ENCODE measurements at regions not wholly inside any gene's neighbourhood (a gene's known extent, or its start where the extent isn't known, plus 50 kb on each side); places are given as distances from the start of the nearest gene placed in this dataset.

DNA sequence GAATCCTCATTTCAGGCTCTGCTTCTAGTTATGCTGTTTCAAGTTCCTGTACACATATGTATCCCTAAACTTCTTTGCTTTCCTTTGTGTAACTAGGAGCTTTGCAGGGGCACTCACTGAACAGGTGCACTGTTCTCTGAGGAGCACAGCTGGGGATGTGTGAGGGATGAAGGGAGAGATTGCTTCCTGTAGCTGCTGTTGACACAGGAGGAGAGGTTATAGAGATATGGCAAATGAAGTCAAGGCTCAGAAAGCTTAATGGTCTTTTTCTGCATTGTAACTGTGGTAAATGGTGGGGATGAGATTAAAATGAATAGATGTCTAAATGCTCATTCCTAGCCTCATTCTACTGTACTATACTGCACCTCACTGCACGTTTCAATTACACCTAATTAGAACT, 454.3 kb downstream of the BTBD3 start:
- no peak overlapping the region for H3K4me3 Mint-ChIP-seq
- H3K4me1 Mint-ChIP-seq: peaks cover 3% of the 10 kb centered on the region; the same call in 1 of the 2 replicates
- H3K27me3 Mint-ChIP-seq (ENCODE audit: low read depth): no peaks in the 10 kb centered on the region
- H3K27ac Mint-ChIP-seq: no peak overlapping the region
- CTCF ChIA-PET: interaction anchor here (1.5 kb wide), 1 partner anchor 14 kb away, joined by 9 read pairs; no protein-coding TSS in a partner anchor
- DNase-seq (ENCODE audit: low spot score): no peak
- POLR2A ChIA-PET: no interaction called here
- ATAC-seq: no peak
- H3K9me3 Mint-ChIP-seq: no peaks in the 10 kb centered on the region; the same call in 1 of the 2 replicates
- TF ChIP-seq TCF7 (CRISPR knock-in tag; IDR thresholded peaks at IDR 0.05; ENCODE audit: low read depth) (no peak), KAT7 (CRISPR knock-in tag; IDR thresholded peaks at IDR 0.05; ENCODE audit: borderline replicate concordance) (no peak), HMGA2 (CRISPR knock-in tag; IDR thresholded peaks at IDR 0.05) (no peak), ATF1 (CRISPR knock-in tag; IDR thresholded peaks at IDR 0.05) (no peak)
- TF ChIP-seq, protein P1, sequence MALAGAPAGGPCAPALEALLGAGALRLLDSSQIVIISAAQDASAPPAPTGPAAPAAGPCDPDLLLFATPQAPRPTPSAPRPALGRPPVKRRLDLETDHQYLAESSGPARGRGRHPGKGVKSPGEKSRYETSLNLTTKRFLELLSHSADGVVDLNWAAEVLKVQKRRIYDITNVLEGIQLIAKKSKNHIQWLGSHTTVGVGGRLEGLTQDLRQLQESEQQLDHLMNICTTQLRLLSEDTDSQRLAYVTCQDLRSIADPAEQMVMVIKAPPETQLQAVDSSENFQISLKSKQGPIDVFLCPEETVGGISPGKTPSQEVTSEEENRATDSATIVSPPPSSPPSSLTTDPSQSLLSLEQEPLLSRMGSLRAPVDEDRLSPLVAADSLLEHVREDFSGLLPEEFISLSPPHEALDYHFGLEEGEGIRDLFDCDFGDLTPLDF (CRISPR knock-in tag; IDR thresholded peaks at IDR 0.05): no peak
- TF ChIP-seq, protein P2, sequence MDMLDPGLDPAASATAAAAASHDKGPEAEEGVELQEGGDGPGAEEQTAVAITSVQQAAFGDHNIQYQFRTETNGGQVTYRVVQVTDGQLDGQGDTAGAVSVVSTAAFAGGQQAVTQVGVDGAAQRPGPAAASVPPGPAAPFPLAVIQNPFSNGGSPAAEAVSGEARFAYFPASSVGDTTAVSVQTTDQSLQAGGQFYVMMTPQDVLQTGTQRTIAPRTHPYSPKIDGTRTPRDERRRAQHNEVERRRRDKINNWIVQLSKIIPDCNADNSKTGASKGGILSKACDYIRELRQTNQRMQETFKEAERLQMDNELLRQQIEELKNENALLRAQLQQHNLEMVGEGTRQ (CRISPR knock-in tag; IDR thresholded peaks at IDR 0.05): no peak
- TF ChIP-seq, protein P3, sequence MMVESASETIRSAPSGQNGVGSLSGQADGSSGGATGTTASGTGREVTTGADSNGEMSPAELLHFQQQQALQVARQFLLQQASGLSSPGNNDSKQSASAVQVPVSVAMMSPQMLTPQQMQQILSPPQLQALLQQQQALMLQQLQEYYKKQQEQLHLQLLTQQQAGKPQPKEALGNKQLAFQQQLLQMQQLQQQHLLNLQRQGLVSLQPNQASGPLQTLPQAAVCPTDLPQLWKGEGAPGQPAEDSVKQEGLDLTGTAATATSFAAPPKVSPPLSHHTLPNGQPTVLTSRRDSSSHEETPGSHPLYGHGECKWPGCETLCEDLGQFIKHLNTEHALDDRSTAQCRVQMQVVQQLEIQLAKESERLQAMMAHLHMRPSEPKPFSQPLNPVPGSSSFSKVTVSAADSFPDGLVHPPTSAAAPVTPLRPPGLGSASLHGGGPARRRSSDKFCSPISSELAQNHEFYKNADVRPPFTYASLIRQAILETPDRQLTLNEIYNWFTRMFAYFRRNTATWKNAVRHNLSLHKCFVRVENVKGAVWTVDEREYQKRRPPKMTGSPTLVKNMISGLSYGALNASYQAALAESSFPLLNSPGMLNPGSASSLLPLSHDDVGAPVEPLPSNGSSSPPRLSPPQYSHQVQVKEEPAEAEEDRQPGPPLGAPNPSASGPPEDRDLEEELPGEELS (CRISPR knock-in tag; IDR thresholded peaks at IDR 0.05): no peak
- no peaks in the 10 kb centered on the region for H3K36me3 Mint-ChIP-seq

DNA sequence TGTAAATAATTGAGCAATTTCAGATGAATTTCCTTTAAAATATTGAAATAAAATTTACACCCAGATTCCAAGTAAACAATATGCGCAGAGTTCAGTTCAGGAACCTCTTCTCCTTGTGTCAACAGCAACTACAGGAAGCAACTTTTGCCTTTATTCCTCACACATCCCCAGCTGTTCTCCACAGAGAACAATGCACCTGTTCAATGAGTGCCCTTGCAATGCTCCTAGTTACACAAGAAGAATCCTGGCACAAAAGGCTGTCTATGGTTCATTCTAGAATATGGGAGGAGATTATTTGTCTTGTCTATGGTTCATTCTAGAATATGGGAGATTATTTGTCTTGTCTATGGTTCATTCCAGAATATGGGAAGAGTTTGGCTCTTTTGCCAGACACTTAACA, 454.9 kb downstream of the BTBD3 start:
- ChIA-PET POLR2A (interaction anchor here (0.7 kb wide), 1 partner anchor 376 kb away, joined by 3 read pairs; no protein-coding TSS in a partner anchor), CTCF (interaction anchor here (1.5 kb wide), 1 partner anchor 14 kb away, joined by 9 read pairs; no protein-coding TSS in a partner anchor)
- ATAC-seq: no peak
- TF ChIP-seq, protein P4, sequence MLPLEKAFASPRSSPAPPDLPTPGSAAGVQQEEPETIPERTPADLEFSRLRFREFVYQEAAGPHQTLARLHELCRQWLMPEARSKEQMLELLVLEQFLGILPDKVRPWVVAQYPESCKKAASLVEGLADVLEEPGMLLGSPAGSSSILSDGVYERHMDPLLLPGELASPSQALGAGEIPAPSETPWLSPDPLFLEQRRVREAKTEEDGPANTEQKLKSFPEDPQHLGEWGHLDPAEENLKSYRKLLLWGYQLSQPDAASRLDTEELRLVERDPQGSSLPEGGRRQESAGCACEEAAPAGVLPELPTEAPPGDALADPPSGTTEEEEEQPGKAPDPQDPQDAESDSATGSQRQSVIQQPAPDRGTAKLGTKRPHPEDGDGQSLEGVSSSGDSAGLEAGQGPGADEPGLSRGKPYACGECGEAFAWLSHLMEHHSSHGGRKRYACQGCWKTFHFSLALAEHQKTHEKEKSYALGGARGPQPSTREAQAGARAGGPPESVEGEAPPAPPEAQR (CRISPR knock-in tag; IDR thresholded peaks at IDR 0.05): no peak
- TF ChIP-seq, protein P3 (CRISPR knock-in tag; IDR thresholded peaks at IDR 0.05): no peak
- TF ChIP-seq, protein P5, sequence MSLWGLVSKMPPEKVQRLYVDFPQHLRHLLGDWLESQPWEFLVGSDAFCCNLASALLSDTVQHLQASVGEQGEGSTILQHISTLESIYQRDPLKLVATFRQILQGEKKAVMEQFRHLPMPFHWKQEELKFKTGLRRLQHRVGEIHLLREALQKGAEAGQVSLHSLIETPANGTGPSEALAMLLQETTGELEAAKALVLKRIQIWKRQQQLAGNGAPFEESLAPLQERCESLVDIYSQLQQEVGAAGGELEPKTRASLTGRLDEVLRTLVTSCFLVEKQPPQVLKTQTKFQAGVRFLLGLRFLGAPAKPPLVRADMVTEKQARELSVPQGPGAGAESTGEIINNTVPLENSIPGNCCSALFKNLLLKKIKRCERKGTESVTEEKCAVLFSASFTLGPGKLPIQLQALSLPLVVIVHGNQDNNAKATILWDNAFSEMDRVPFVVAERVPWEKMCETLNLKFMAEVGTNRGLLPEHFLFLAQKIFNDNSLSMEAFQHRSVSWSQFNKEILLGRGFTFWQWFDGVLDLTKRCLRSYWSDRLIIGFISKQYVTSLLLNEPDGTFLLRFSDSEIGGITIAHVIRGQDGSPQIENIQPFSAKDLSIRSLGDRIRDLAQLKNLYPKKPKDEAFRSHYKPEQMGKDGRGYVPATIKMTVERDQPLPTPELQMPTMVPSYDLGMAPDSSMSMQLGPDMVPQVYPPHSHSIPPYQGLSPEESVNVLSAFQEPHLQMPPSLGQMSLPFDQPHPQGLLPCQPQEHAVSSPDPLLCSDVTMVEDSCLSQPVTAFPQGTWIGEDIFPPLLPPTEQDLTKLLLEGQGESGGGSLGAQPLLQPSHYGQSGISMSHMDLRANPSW (CRISPR knock-in tag; conservative IDR thresholded peaks at IDR 0.05; ENCODE audit: low read depth): no peak
- no peaks in the 10 kb centered on the region; the same call in 1 of the 2 replicates for H3K9me3 Mint-ChIP-seq
- H3K4me3 Mint-ChIP-seq: no peak overlapping the region
- H3K27me3 Mint-ChIP-seq (ENCODE audit: low read depth): no peaks in the 10 kb centered on the region
- DNase-seq (ENCODE audit: low spot score): no peak
- H3K36me3 Mint-ChIP-seq: no peaks in the 10 kb centered on the region
- H3K4me1 Mint-ChIP-seq: peaks cover 8% of the 10 kb centered on the region
- no peak overlapping the region for H3K27ac Mint-ChIP-seq

DNA sequence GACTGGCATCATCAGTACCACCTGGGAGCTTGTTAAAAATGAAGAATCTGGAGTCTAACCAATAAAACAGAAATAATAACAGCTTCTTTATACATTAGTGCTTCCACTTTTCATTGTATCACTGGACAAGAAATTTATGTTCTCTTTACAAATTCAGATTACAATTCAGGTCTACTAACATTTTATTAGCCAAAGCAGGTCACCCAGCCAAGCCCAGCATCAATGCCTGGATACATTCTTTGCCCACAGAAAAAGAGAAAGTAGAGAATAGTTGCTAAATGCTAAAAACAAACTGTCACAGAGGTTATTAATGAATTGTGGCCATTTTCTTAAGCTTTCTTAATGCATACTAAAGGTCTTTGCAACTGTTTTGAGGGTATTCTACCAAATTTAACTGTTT, 458.3 kb downstream of the BTBD3 start:
- ATAC-seq: no peak
- ChIA-PET CTCF (interaction anchor here (1.1 kb wide), 1 partner anchor 18 kb away, joined by 3 read pairs; no protein-coding TSS in a partner anchor), POLR2A (no interaction called here)
- no peaks in the 10 kb centered on the region for H3K27me3 Mint-ChIP-seq (ENCODE audit: low read depth)
- peaks cover 18% of the 10 kb centered on the region for H3K4me1 Mint-ChIP-seq
- no peaks in the 10 kb centered on the region for H3K36me3 Mint-ChIP-seq
- TF ChIP-seq, protein P6, sequence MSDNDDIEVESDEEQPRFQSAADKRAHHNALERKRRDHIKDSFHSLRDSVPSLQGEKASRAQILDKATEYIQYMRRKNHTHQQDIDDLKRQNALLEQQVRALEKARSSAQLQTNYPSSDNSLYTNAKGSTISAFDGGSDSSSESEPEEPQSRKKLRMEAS (CRISPR knock-in tag; IDR thresholded peaks at IDR 0.05): no peak
- TF ChIP-seq, protein P7, sequence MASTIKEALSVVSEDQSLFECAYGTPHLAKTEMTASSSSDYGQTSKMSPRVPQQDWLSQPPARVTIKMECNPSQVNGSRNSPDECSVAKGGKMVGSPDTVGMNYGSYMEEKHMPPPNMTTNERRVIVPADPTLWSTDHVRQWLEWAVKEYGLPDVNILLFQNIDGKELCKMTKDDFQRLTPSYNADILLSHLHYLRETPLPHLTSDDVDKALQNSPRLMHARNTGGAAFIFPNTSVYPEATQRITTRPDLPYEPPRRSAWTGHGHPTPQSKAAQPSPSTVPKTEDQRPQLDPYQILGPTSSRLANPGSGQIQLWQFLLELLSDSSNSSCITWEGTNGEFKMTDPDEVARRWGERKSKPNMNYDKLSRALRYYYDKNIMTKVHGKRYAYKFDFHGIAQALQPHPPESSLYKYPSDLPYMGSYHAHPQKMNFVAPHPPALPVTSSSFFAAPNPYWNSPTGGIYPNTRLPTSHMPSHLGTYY (CRISPR knock-in tag; IDR thresholded peaks at IDR 0.05): no peak
- no peak for TF ChIP-seq RORB (CRISPR knock-in tag; IDR thresholded peaks at IDR 0.05)
- TF ChIP-seq PRRX2 (CRISPR knock-in tag; IDR thresholded peaks at IDR 0.05): no peak
- no peak for TF ChIP-seq ZNF396 (CRISPR knock-in tag; IDR thresholded peaks at IDR 0.05; ENCODE audit: borderline replicate concordance)
- TF ChIP-seq CREB1 (CRISPR knock-in tag; IDR thresholded peaks at IDR 0.05): no peak
- peaks cover 18% of the 10 kb centered on the region for H3K9me3 Mint-ChIP-seq
- no peak overlapping the region for H3K4me3 Mint-ChIP-seq
- DNase-seq (ENCODE audit: low spot score): no peak
- H3K27ac Mint-ChIP-seq: no peak overlapping the region

All from WTC11 (cell line).